GM12891 (cell line): ENCODE measurements at regions not wholly inside any gene's neighbourhood (a gene's known extent, or its start where the extent isn't known, plus 50 kb on each side); places are given as distances from the start of the nearest gene placed in this dataset.

Experiments used
- DNase-seq: peaks from one replicate; pipeline ENCODE4 v3.0.0; 2011; ENCODE audit warnings: low spot score; ENCODE audit not compliant: insufficient read length
- FAIRE-seq: peaks from 2 replicates; lab custom pipeline; 2011; peaks lifted over from hg19 to GRCh38; lab: Jason Lieb, UNC
- PAX5 ChIP-seq: IDR thresholded peaks from 2 replicates; pipeline ENCODE4 v1.6.1; 2011; ENCODE audit warnings: low read length, moderate library complexity, mild to moderate bottlenecking; ENCODE audit not compliant: insufficient read depth, severe bottlenecking
- POLR2A ChIP-seq: IDR thresholded peaks from 2 replicates; pipeline ENCODE4 v1.6.1; 2011; ENCODE audit warnings: low read depth, low read length, control low read depth
- POLR2AphosphoS5 ChIP-seq: IDR thresholded peaks from 2 replicates; pipeline ENCODE4 v1.6.1; 2011; ENCODE audit warnings: low read depth, low read length, control low read depth
- POU2F2 ChIP-seq: IDR thresholded peaks from 2 replicates; pipeline ENCODE4 v1.6.1; 2011; ENCODE audit warnings: low read depth, mild to moderate bottlenecking, control low read depth, low read length, moderate library complexity
- SPI1 ChIP-seq: IDR thresholded peaks from 2 replicates; pipeline ENCODE4 v1.6.1; 2011; ENCODE audit warnings: low read depth, low read length, control low read depth
- TAF1 ChIP-seq: IDR thresholded peaks from 2 replicates; pipeline ENCODE4 v1.6.1; 2011; ENCODE audit warnings: low read depth, low read length, control low read depth

- no peak for TF ChIP-seq PAX5
- no peak for TF ChIP-seq TAF1
- TF ChIP-seq POU2F2, result no peak
- no peak for TF ChIP-seq SPI1
- TF ChIP-seq POLR2AphosphoS5, result no peak
- no peak for TF ChIP-seq POLR2A
- DNase-seq (no peak), FAIRE-seq (no peak)
Measured at GRCh38 chr7:145584401-145584800, 532.2 kb upstream of the CNTNAP2 start.

GRCh38 chr7:145582742-145583303 lies 533.8 kb upstream of the CNTNAP2 start:
- FAIRE-seq (no peak), DNase-seq (no peak)
- TF ChIP-seq POLR2A (no peak), POLR2AphosphoS5 (no peak), PAX5 (no peak), TAF1 (no peak), POU2F2 (no peak), SPI1 (no peak)

DNA sequence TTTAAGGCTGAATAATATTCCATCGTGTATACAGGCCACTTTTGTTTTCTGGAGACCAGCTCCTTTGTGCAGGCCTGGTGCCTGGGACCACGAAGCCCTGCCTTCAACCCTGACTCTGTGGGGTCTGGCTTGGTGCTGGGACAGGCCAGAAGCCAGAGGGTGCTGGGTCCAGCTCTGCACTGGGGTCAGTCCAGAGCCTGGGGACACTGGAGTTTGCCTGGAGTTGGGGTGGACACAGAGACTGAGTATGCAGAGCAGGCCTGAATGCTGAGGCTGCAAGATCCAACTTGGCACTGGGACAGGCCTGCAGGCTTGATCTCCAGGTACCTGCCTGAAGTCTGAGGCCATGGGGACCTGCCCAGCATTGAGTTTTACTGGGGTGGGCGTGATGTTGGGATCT lies 558.8 kb upstream of the CNTNAP2 start:
- FAIRE-seq (no peak), DNase-seq (no peak)
- TF ChIP-seq PAX5 (no peak), SPI1 (no peak), POU2F2 (no peak), POLR2A (no peak), POLR2AphosphoS5 (no peak)

GRCh38 chr7:145543242-145543641 lies 573.4 kb upstream of the CNTNAP2 start:
- no peak for DNase-seq
- no peak for FAIRE-seq
- TF ChIP-seq SPI1, result peak; percentile 74
- no peak for TF ChIP-seq POU2F2
- no peak for TF ChIP-seq TAF1

- no peak for DNase-seq
- TF ChIP-seq POLR2AphosphoS5 (no peak), SPI1 (no peak), POU2F2 (no peak), POLR2A (no peak), PAX5 (no peak), TAF1 (no peak)
- FAIRE-seq, result no peak
Measured at GRCh38 chr7:145539910-145540309, 576.7 kb upstream of the CNTNAP2 start.

DNA sequence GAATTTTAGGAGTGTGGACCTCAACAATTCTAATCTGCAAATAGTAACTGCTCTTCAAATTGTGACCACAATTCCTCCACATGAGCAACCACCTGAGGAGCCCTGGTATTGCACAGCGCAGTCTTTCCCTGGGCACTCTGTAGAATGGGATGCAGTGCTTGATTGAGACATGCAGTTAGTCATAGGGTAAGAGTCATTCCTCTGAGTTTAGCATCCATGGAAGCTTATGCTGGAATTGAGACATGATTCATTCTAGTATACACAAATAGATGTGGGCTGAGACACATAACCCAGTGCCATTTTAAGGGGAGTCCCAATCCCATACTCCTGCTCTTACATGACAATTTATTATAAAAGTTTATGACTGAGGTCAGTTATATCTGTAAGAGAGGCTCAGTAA lies 582.3 kb upstream of the CNTNAP2 start:
- TF ChIP-seq PAX5 (no peak), POU2F2 (no peak), POLR2AphosphoS5 (no peak), TAF1 (no peak), SPI1 (no peak), POLR2A (no peak)
- no peak for FAIRE-seq
- DNase-seq, result no peak

- DNase-seq (no peak), FAIRE-seq (no peak)
- TF ChIP-seq TAF1, result no peak
- TF ChIP-seq POLR2A, result no peak
- TF ChIP-seq POLR2AphosphoS5, result no peak
- no peak for TF ChIP-seq PAX5
- TF ChIP-seq SPI1, result no peak
- no peak for TF ChIP-seq POU2F2
Measured at GRCh38 chr7:145520284-145520683, 596.3 kb upstream of the CNTNAP2 start.

DNA sequence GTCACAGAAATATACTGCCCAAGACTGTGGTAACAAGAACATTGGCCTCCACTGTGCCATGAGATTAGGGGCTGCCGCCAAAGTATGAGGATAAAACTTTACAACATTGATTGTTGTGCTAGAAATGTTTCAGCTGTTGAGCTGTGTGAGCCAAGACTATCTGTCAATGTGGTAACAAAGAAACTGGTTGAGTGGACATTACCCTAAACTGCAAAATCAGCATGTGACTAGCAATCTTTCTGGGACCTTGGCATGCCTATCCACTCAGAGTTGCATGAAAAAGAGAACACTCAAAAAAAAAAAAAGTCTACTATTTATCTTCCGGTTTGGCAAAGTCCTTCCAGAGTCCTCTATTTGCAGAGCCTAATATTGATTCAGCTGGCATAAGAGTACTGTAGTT lies 605.6 kb upstream of the CNTNAP2 start:
- DNase-seq (no peak), FAIRE-seq (no peak)
- TF ChIP-seq PAX5, result no peak
- TF ChIP-seq TAF1, result no peak
- TF ChIP-seq POLR2A, result no peak
- no peak for TF ChIP-seq POLR2AphosphoS5
- no peak for TF ChIP-seq POU2F2
- TF ChIP-seq SPI1, result no peak

DNA sequence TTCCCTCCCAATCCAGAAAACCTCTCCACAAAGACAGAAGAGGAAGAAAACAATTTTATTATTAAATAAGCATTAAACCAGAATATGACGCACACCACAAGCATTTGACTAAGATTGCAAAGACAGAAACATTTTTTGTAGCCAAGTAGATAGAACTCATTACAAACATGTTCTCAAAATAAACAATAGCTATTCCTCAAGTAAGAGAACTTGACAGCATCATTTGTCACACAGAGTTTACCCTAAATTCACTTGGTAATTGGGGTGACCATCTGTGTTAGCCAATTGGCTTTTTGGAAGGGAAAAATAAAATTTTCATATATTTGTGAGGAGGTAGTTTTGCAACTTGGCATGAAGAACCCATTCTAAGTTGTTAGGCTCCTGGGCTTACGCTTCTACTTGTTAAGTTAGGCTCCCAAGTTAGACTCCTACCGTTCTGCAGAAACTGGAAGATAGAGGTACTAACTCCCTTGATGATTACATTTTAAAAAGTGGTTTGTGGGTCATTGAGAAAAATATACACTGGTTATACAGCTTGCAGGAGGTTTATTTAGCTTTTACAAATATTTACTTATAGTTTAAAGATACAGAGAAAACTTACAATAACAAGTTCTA lies 618.6 kb upstream of the CNTNAP2 start:
- DNase-seq (no peak), FAIRE-seq (no peak)
- TF ChIP-seq POU2F2, result no peak
- no peak for TF ChIP-seq POLR2A
- no peak for TF ChIP-seq POLR2AphosphoS5
- no peak for TF ChIP-seq TAF1
- no peak for TF ChIP-seq PAX5
- TF ChIP-seq SPI1, result no peak

DNA sequence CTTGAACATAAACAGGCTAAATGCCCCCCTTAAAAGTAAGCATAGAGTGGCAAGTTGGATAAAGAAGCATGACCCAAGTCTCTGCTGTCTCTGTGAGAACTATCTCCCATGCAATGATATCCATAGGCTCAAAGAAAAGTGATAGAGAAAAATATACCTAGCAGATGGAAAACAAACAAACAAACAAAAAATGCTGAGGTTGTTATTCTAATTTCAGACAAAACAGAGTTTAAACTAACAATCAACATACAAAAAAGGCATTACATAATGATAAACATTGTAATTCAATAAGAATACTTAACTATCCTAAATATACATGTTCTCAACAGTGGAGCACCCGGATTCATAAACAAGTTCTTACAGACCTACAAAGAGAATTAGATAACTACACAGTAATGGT lies 626.2 kb upstream of the CNTNAP2 start:
- no peak for TF ChIP-seq POLR2A
- TF ChIP-seq PAX5, result no peak
- TF ChIP-seq POU2F2, result no peak
- no peak for TF ChIP-seq TAF1
- no peak for TF ChIP-seq SPI1
- TF ChIP-seq POLR2AphosphoS5, result no peak
- FAIRE-seq (no peak), DNase-seq (no peak)
